H9 (cell line): ENCODE measurements at regions not wholly inside any gene's neighbourhood (a gene's known extent, or its start where the extent isn't known, plus 50 kb on each side); places are given as distances from the start of the nearest gene placed in this dataset.

Experiments
- DNase-seq: peaks from one replicate; pipeline ENCODE4 v3.0.0-alpha.2; 2017
- H2AFZ ChIP-seq: one replicate; pipeline ENCODE4 v1.6.1; 2013; ENCODE audit warnings: mild to moderate bottlenecking, low read length, control low read depth, moderate library complexity
- H2AK5ac ChIP-seq: 2 replicates; pipeline ENCODE4 v1.6.1; 2013; ENCODE audit warnings: low read length, control low read depth, mixed read lengths; ENCODE audit not compliant: insufficient read length
- H2BK120ac ChIP-seq: one replicate; pipeline ENCODE4 v1.6.1; 2013; ENCODE audit warnings: low read depth, mild to moderate bottlenecking, low read length, control low read depth, inconsistent platforms; ENCODE audit not compliant: poor library complexity, severe bottlenecking
- H2BK12ac ChIP-seq: 2 replicates; pipeline ENCODE4 v1.6.1; 2013; ENCODE audit warnings: low read length, control low read depth, mixed read lengths, low read depth; ENCODE audit not compliant: insufficient read length
- H2BK15ac ChIP-seq: 2 replicates; pipeline ENCODE4 v1.6.1; 2013; ENCODE audit warnings: low read depth, low read length, control low read depth
- H2BK20ac ChIP-seq: one replicate; pipeline ENCODE4 v1.6.1; 2013; ENCODE audit warnings: low read depth, mild to moderate bottlenecking, low read length, control low read depth, inconsistent platforms; ENCODE audit not compliant: poor library complexity, severe bottlenecking
- H2BK5ac ChIP-seq: 2 replicates; pipeline ENCODE4 v1.6.1; 2013; ENCODE audit warnings: low read length, control low read depth, mixed read lengths; ENCODE audit not compliant: insufficient read length
- H3K14ac ChIP-seq: 2 replicates; pipeline ENCODE4 v1.6.1; 2013; ENCODE audit warnings: low read length, control low read depth; ENCODE audit not compliant: insufficient read depth
- H3K18ac ChIP-seq: 2 replicates; pipeline ENCODE4 v1.6.1; 2013; ENCODE audit warnings: low read depth, mild to moderate bottlenecking, mixed read lengths, low read length, control low read depth; ENCODE audit not compliant: insufficient read length
- H3K23ac ChIP-seq: 2 replicates; pipeline ENCODE4 v1.6.1; 2013; ENCODE audit warnings: low read length, control low read depth, mixed read lengths, low read depth; ENCODE audit not compliant: insufficient read length
- H3K23me2 ChIP-seq: 2 replicates; pipeline ENCODE4 v1.6.1; 2013; ENCODE audit warnings: low read depth, mild to moderate bottlenecking, mixed read lengths, low read length, control low read depth; ENCODE audit not compliant: insufficient read length, poor library complexity, severe bottlenecking
- H3K27ac ChIP-seq: 2 replicates; pipeline ENCODE4 v1.5.1; 2013; ENCODE audit warnings: low read length, control low read depth, mixed read lengths, low read depth; ENCODE audit not compliant: insufficient read length
- H3K27me3 ChIP-seq: 2 replicates; pipeline ENCODE4 v1.6.1; 2013; ENCODE audit warnings: low read length, control low read depth, inconsistent platforms; ENCODE audit not compliant: insufficient read depth
- H3K4ac ChIP-seq: 2 replicates; pipeline ENCODE4 v1.6.1; 2013; ENCODE audit warnings: low read depth, mild to moderate bottlenecking, control low read depth, inconsistent platforms, low read length, moderate library complexity
- H3K4me1 ChIP-seq: 2 replicates; pipeline ENCODE4 v1.6.1; 2013; ENCODE audit warnings: low read length, control low read depth, inconsistent platforms; ENCODE audit not compliant: insufficient read depth
- H3K4me2 ChIP-seq: 2 replicates; pipeline ENCODE4 v1.6.1; 2013; ENCODE audit warnings: low read length, control low read depth, mixed read lengths; ENCODE audit not compliant: insufficient read length, insufficient read depth
- H3K56ac ChIP-seq: 2 replicates; pipeline ENCODE4 v1.6.1; 2013; ENCODE audit warnings: low read depth, mild to moderate bottlenecking, mixed read lengths, low read length, control low read depth; ENCODE audit not compliant: insufficient read length
- H3K79me1 ChIP-seq: 2 replicates; pipeline ENCODE4 v1.6.1; 2013; ENCODE audit warnings: low read depth, mild to moderate bottlenecking, moderate library complexity, low read length, control low read depth, inconsistent platforms; ENCODE audit not compliant: insufficient read depth, poor library complexity, severe bottlenecking
- H3K79me2 ChIP-seq: 2 replicates; pipeline ENCODE4 v1.6.1; 2013; ENCODE audit warnings: low read length, control low read depth, inconsistent platforms; ENCODE audit not compliant: insufficient read depth
- H3K9ac ChIP-seq: 2 replicates; pipeline ENCODE4 v1.6.1; 2013; ENCODE audit warnings: low read length, control low read depth, mixed read lengths; ENCODE audit not compliant: insufficient read length; ENCODE audit errors: extremely low read depth
- H3K9me3 ChIP-seq: one replicate; pipeline ENCODE4 v1.6.1; 2013; ENCODE audit warnings: low read depth, low read length, inconsistent platforms; ENCODE audit not compliant: control insufficient read depth
- H3T11ph ChIP-seq: one replicate; pipeline ENCODE4 v1.6.1; 2013; ENCODE audit warnings: mild to moderate bottlenecking, low read length, control low read depth, inconsistent platforms
- H4K20me1 ChIP-seq: one replicate; pipeline ENCODE4 v1.6.1; 2013; ENCODE audit not compliant: control insufficient read depth, insufficient read length, insufficient read depth
- H4K5ac ChIP-seq: 2 replicates; pipeline ENCODE4 v1.6.1; 2013; ENCODE audit warnings: low read depth, mild to moderate bottlenecking, mixed read lengths, low read length, control low read depth; ENCODE audit not compliant: insufficient read length
- H4K8ac ChIP-seq: replicated peaks from 2 replicates; pipeline ENCODE4 v1.6.1; 2013; ENCODE audit warnings: low read length, control low read depth, mixed read lengths, low read depth; ENCODE audit not compliant: insufficient read length
- H4K91ac ChIP-seq: 2 replicates; pipeline ENCODE4 v1.6.1; 2013; ENCODE audit warnings: low read depth, mild to moderate bottlenecking, moderate library complexity, mixed read lengths, low read length, control low read depth; ENCODE audit not compliant: insufficient read length
- H3K27ac Mint-ChIP-seq, 3 experiments: 2 replicates in 2 of 3; 3 replicates in 1 of 3; pipeline ENCODE4 v1.8.0; 2020 to 2021; ENCODE audit warnings: mixed read lengths in 3 of 3, mild to moderate bottlenecking in 1 of 3, moderate library complexity in 1 of 3
- H3K27me3 Mint-ChIP-seq: 2 replicates; pipeline ENCODE4 v1.8.0; 2021; ENCODE audit warnings: low read depth, mild to moderate bottlenecking, moderate library complexity, mixed read lengths
- H3K36me3 Mint-ChIP-seq, 3 experiments: 2 replicates in 2 of 3; 3 replicates in 1 of 3; pipeline ENCODE4 v1.8.0; 2020 to 2021; ENCODE audit warnings: low read depth in 3 of 3, mixed read lengths in 3 of 3; ENCODE audit not compliant: insufficient read depth in 1 of 3
- H3K4me1 Mint-ChIP-seq, 2 experiments: 2 replicates each; pipeline ENCODE4 v1.8.0; 2020; ENCODE audit warnings: mixed read lengths in 2 of 2
- H3K4me3 Mint-ChIP-seq, 2 experiments: 2 replicates in 1 of 2; 3 replicates in 1 of 2; pipeline ENCODE4 v1.8.0; 2020 to 2021; ENCODE audit warnings: mild to moderate bottlenecking in 2 of 2, mixed read lengths in 2 of 2, moderate library complexity in 1 of 2
- H3K9me3 Mint-ChIP-seq, 2 experiments: 2 replicates in 1 of 2; 3 replicates in 1 of 2; pipeline ENCODE4 v1.8.0; 2020; ENCODE audit warnings: mild to moderate bottlenecking in 2 of 2, mixed read lengths in 2 of 2, moderate library complexity in 1 of 2
- WGBS: extraction: QIAGEN DNeasy Blood & Tissue Kit; methylation state at CpG from one replicate; pipeline ENCODE4 v1.1.7; 2013; ENCODE audit warnings: missing lambda C conversion rate, low lambda C conversion rate, mixed read lengths; ENCODE audit not compliant: insufficient read length; ENCODE audit errors: extremely low coverage; 5-methylcytosine and 5-hydroxymethylcytosine counted together
- TF ChIP-seq, protein P1 (sequence below): fragments of 200-600 bp; sonication (generic); conservative IDR thresholded peaks from 3 replicates; pipeline ENCODE4 v1.8.0; 2021; ENCODE audit warnings: antibody characterized with exemption, mild to moderate bottlenecking

DNA sequence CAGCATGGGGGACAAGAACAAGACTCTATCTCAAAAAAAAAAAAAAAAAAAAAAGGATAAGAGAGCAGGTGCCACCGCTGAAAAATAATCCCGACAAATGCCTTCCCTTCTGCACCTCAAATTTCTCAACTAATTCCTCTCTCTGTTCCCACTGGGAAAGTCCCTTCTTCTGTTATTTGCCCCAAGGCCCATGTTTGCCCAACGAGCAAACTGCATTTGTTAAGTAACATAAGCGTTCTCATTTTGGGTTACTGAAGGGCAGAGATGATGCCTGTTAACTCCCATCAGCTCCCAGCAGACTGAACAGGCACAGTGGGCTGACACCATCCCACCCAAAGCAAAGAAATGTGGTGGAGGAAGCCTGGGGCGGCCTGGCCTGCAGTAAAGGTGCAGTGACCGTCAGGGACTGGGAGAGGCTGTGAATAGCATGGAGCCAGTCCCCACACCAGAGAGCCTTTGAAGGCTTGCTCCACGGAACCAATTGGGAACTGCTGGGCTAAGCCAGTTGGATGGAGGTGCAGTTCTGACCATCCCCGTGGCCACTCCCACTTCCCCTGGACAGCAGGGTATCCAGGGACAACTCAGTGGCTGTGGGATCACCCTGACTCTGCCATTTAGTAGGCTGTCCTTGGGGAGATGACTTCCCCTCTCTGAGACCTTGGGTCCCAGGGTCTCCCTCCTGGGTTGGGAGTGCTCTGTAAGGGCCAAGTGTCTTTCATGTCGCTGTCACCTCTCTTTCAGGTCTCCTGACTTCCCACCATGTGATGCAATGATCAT is 149.7 kb upstream of the IER5L start:
- Histone ChIP-seq H2BK12ac (no peak overlapping the region), H3K79me2 (no peaks in the 10 kb centered on the region), H4K91ac (no peak overlapping the region), H2AK5ac (no peak overlapping the region), H3K18ac (no peak overlapping the region), H3K4me2 (no peak overlapping the region), H2BK20ac (no peak overlapping the region), H3K56ac (no peak overlapping the region), H4K8ac (no peak overlapping the region), H3K27me3 (no peaks in the 10 kb centered on the region), H4K5ac (no peak overlapping the region), H3K4ac (no peak overlapping the region), H3K14ac (no peak overlapping the region; the same call in 1 of the 2 replicates), H3K23me2 (no peaks in the 10 kb centered on the region), H2AFZ (no peak overlapping the region), H4K20me1 (no peaks in the 10 kb centered on the region), H3K27ac (no peak overlapping the region), H3K23ac (no peak overlapping the region), H2BK120ac (no peak overlapping the region), H3K79me1 (no peaks in the 10 kb centered on the region), H2BK15ac (no peak overlapping the region), H2BK5ac (no peak overlapping the region), H3K9me3 (no peaks in the 10 kb centered on the region), H3K4me1 (no peaks in the 10 kb centered on the region), H3T11ph (no peak overlapping the region), H3K9ac (no peak overlapping the region)
- H3K36me3 Mint-ChIP-seq, result peaks cover 0 to 8% (median 7%) of the 10 kb centered on the region in 3 experiments; a peak in 5 of 7 replicates
- H3K4me3 Mint-ChIP-seq, result no peak overlapping the region
- H3K9me3 Mint-ChIP-seq, result peaks cover 5 to 7% of the 10 kb centered on the region in 2 experiments; a peak in 2 of 5 replicates
- H3K4me1 Mint-ChIP-seq, result peaks cover 12 to 14% of the 10 kb centered on the region in 2 experiments; a peak in 3 of 4 replicates
- H3K27me3 Mint-ChIP-seq, result 0 out of 2 replicates have a peak, but pooled peaks cover 1% of the 10 kb centered on the region
- no CpG with 5 or more reads among the region's 9 CpGs for WGBS
- no peak for DNase-seq
- no peak overlapping the region; a peak in 1 of 7 replicates for H3K27ac Mint-ChIP-seq
- TF ChIP-seq, protein P1, sequence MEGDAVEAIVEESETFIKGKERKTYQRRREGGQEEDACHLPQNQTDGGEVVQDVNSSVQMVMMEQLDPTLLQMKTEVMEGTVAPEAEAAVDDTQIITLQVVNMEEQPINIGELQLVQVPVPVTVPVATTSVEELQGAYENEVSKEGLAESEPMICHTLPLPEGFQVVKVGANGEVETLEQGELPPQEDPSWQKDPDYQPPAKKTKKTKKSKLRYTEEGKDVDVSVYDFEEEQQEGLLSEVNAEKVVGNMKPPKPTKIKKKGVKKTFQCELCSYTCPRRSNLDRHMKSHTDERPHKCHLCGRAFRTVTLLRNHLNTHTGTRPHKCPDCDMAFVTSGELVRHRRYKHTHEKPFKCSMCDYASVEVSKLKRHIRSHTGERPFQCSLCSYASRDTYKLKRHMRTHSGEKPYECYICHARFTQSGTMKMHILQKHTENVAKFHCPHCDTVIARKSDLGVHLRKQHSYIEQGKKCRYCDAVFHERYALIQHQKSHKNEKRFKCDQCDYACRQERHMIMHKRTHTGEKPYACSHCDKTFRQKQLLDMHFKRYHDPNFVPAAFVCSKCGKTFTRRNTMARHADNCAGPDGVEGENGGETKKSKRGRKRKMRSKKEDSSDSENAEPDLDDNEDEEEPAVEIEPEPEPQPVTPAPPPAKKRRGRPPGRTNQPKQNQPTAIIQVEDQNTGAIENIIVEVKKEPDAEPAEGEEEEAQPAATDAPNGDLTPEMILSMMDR, result no peak
